Ovary (tissue), 7 donors: ENCODE measurements at regions not wholly inside any gene's neighbourhood (a gene's known extent, or its start where the extent isn't known, plus 50 kb on each side); places are given as distances from the start of the nearest gene placed in this dataset.

Source experiments
- DNase-seq, 5 donors: peaks; one replicate each; pipeline ENCODE4 v3.0.0-alpha.2; 2019 to 2020
- H3K27ac ChIP-seq, 2 donors: fragments of 200-600 bp; one replicate each; pipeline versions ENCODE4 v1.5.1 to v1.8.0; 2019 to 2022
- H3K27me3 ChIP-seq: fragments of 200-600 bp; one replicate; pipeline ENCODE4 v1.8.0; 2022
- H3K36me3 ChIP-seq: fragments of 200-600 bp; sonication (generic); one replicate; pipeline ENCODE4 v1.5.1; 2019
- H3K4me1 ChIP-seq: one replicate; pipeline ENCODE4 v1.8.1; 2013; ENCODE audit warnings: mild to moderate bottlenecking, moderate library complexity; ENCODE audit not compliant: insufficient read depth
- H3K4me3 ChIP-seq: fragments of 200-600 bp; sonication (generic); one replicate; pipeline ENCODE4 v1.5.1; 2017
- H3K9me3 ChIP-seq, 2 donors: fragments of 200-600 bp in 1 of 2; sonication (generic) in 1 of 2; one replicate each; pipeline versions ENCODE4 v1.5.1 to v1.8.1; 2013 to 2019; ENCODE audit warnings: mild to moderate bottlenecking in 1 of 2, moderate library complexity in 1 of 2
- EP300 ChIP-seq: sonication (generic); formaldehyde crosslinking; IDR thresholded peaks from one replicate; pipeline ENCODE4 v1.6.1; 2017; ENCODE audit warnings: antibody characterized with exemption
- POLR2A ChIP-seq: fragments of 450-650 bp; IDR thresholded peaks from one replicate; pipeline ENCODE4 v1.6.1; 2017; ENCODE audit warnings: antibody characterized with exemption, mild to moderate bottlenecking, moderate library complexity
- WGBS, 3 donors: extraction: QIAGEN DNeasy Blood & Tissue Kit in 1 of 3; methylation state at CpG; one replicate each; pipeline versions ENCODE4 v1.1.5 to v1.1.7; 2013 to 2017; 5-methylcytosine and 5-hydroxymethylcytosine counted together
- intact Hi-C, 4 donors: fragments of 100-400 bp; cut with DNase I; formaldehyde crosslinking; loops; one replicate each; pipeline versions ENCODE4 v1.11.0 to v1.15.1; 2022 to 2023
- TF ChIP-seq, protein P1 (sequence below), 3 donors: fragments of 450-650 bp in 2 of 3; fragments of 200-600 bp in 1 of 3; IDR thresholded peaks; one replicate each; pipeline versions ENCODE4 v1.5.1 to v1.8.0; 2016 to 2022; ENCODE audit warnings: antibody characterized with exemption in 3 of 3, mild to moderate bottlenecking in 1 of 3
- donor health status: DM: no; HTN: no; CAD: no; lungs with moderate emphysema.
- donor health status: DM: no; HTN: no; CAD: no.
- donor health status: Bipolar disorder and iron deficiency.
- donor health status: DM: no; HTN: no; CAD: no.
- donor health status: DM: yes; HTN: yes; CAD: no.

DNA sequence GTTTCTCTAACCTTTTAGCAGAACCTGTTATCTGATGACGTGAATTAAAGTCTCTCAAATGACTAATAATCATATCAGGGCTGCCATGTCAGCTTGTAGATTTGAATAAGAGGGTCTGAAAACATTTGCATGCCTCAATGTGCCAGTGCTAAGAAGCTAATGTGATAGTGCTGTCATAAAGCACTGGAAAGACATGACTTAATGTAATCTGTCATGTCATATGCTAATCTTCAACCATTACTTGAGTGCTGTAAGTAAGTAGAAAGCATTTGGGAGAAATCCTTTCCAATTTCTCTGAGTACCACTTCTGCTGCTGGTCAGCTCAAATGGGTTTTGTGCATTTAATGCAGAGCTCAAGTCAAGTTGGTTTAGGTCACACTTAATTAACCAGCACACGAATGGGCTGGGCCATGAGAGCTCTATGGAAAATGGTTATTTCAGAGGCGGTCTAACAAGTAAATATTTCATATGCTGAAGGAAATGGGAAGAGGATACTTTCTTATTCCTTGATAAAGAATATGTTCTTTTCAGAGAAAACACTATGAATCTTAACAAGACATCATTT is 609.2 kb downstream of the LMO4 start:
- no peaks in the 10 kb centered on the region for H3K4me1 ChIP-seq
- WGBS, 3 donors: 89 to 99% (median 95%) methylated on average over 3 of the region's 3 CpGs
- no peak for DNase-seq
- no peaks in the 10 kb centered on the region for H3K9me3 ChIP-seq
- H3K36me3 ChIP-seq: no peaks in the 10 kb centered on the region
- TF ChIP-seq, protein P1, sequence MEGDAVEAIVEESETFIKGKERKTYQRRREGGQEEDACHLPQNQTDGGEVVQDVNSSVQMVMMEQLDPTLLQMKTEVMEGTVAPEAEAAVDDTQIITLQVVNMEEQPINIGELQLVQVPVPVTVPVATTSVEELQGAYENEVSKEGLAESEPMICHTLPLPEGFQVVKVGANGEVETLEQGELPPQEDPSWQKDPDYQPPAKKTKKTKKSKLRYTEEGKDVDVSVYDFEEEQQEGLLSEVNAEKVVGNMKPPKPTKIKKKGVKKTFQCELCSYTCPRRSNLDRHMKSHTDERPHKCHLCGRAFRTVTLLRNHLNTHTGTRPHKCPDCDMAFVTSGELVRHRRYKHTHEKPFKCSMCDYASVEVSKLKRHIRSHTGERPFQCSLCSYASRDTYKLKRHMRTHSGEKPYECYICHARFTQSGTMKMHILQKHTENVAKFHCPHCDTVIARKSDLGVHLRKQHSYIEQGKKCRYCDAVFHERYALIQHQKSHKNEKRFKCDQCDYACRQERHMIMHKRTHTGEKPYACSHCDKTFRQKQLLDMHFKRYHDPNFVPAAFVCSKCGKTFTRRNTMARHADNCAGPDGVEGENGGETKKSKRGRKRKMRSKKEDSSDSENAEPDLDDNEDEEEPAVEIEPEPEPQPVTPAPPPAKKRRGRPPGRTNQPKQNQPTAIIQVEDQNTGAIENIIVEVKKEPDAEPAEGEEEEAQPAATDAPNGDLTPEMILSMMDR (IDR thresholded peaks at IDR 0.05): no peak
- no peak for TF ChIP-seq EP300
- no peak for TF ChIP-seq POLR2A
- no peak overlapping the region for H3K4me3 ChIP-seq
- no peak overlapping the region for H3K27ac ChIP-seq
- H3K27me3 ChIP-seq: no peaks in the 10 kb centered on the region
- intact Hi-C loops: no loop called here

- Histone ChIP-seq H3K4me3 (no peak overlapping the region), H3K4me1 (no peaks in the 10 kb centered on the region), H3K9me3 (no peaks in the 10 kb centered on the region), H3K27me3 (no peaks in the 10 kb centered on the region), H3K27ac (no peak overlapping the region), H3K36me3 (no peaks in the 10 kb centered on the region)
- intact Hi-C loops: no loop called here
- 92 to 95% (median 94%) methylated on average over 2 of the region's 2 CpGs for WGBS, 3 donors
- no peak for DNase-seq
- TF ChIP-seq, protein P1 (IDR thresholded peaks at IDR 0.05): no peak
- TF ChIP-seq POLR2A (no peak), EP300 (no peak)
Measured at GRCh38 chr1:87938631-87939030, 610.0 kb downstream of the LMO4 start.

- no peak overlapping the region for H3K4me3 ChIP-seq
- 6 to 18% (median 11%) methylated on average over 2 of the region's 2 CpGs for WGBS, 3 donors
- H3K36me3 ChIP-seq: no peaks in the 10 kb centered on the region
- intact Hi-C loops: no loop called here
- no peaks in the 10 kb centered on the region for H3K4me1 ChIP-seq
- no peaks in the 10 kb centered on the region for H3K27me3 ChIP-seq
- TF ChIP-seq, protein P1 (IDR thresholded peaks at IDR 0.05): no peak
- no peak for DNase-seq
- no peak overlapping the region for H3K27ac ChIP-seq
- no peaks in the 10 kb centered on the region for H3K9me3 ChIP-seq
Measured at GRCh38 chr1:87939444-87939843, 610.8 kb downstream of the LMO4 start.

DNA sequence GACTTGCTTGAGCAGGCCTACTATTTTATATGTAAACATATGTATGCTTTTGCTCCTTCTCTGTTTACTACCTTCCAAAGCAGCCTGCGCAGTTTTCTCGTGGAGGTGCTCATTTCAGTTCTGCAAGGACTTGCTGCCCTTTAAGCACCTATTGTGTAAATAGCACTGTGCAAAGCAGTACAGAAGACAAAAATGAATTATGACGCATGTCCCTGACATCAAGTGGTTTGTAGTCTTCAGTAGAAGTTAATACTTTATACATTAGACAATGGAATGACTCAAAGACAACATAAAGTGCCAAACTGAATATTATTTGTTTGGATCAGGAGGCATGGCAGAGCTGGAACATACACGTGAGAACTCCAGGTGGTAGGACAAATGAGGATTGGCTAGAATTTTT is 611.7 kb downstream of the LMO4 start:
- H3K36me3 ChIP-seq: no peaks in the 10 kb centered on the region
- DNase-seq: no peak
- no peaks in the 10 kb centered on the region for H3K9me3 ChIP-seq
- intact Hi-C loops: no loop called here
- no peaks in the 10 kb centered on the region for H3K4me1 ChIP-seq
- no peaks in the 10 kb centered on the region for H3K27me3 ChIP-seq
- H3K27ac ChIP-seq: no peak overlapping the region
- 89 to 95% (median 93%) methylated on average over 4 of the region's 4 CpGs for WGBS, 3 donors
- TF ChIP-seq, protein P1 (IDR thresholded peaks at IDR 0.05): no peak
- TF ChIP-seq POLR2A (no peak), EP300 (no peak)
- no peak overlapping the region for H3K4me3 ChIP-seq
